Myocyte (in vitro differentiated cells): ENCODE measurements at regions not wholly inside any gene's neighbourhood (a gene's known extent, or its start where the extent isn't known, plus 50 kb on each side); places are given as distances from the start of the nearest gene placed in this dataset.

Source experiments
- DNase-seq: peaks from one replicate; pipeline ENCODE4 v3.0.0-alpha.2; 2012; ENCODE audit warnings: low read depth

DNA sequence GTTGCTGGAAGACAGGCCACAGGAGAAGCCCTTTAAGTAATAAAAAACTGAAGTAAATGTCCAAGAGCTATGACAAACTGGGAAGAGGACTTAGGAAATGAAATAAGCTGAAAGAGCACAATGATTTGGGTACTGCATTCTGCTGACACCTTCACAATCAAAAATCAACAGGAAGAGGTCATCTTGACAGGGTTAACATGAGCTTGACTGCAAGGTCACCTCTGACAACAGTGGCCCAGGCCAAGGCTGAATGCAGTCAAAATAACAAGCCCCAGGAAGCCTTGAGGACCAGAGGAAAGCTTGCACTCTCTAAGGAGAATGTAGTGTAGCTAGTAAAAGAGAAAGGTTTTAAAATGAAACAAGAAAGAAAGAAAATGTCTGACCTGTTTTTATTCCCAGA is 179.3 kb downstream of the SEC16B start:
- no peak for DNase-seq

DNA sequence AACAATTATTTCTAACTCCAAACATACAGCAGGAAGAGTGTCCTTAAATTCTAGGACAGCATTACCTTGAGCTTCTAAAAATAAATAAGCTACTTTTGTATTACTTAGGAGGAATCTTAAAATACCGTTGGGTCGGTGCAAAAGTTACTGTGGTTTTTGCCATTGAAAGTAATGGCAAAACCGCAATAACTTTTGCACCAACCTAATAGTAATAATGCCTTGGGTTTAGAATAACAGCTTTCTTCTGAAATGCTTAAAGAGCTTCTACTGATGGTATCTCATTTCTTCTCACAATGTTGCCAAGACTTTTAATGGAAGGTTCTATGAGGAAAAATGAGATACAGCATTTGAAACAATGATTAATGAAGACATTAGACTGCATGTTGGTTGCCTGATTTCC is 179.9 kb downstream of the SEC16B start:
- no peak for DNase-seq

DNA sequence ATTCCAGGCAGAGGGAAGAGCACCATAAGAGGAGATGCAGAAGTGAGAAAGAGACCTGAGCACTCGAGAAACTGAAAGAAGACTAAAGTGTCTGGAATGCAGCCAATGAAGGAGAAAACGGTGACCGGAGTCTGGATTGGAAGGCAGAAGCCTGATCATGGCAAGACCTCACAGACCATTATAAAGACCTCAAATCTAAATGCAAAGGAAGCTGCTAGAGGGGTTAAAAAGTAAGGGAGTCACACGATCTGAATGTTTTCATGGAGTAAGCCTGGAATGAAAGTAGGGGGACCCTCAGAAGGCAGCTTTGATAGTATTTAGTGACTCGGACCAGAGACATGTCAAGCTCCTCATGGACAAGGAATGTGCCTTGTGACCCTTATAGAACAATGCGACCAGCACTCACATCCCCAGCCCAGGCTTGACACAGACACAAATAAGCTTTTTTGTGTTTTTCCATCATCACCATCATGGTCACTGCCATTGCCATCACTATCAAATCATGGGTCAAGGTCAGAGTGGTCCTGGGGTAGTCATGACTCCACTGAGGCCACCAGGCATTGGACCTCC is 183.6 kb downstream of the SEC16B start:
- no peak for DNase-seq

DNA sequence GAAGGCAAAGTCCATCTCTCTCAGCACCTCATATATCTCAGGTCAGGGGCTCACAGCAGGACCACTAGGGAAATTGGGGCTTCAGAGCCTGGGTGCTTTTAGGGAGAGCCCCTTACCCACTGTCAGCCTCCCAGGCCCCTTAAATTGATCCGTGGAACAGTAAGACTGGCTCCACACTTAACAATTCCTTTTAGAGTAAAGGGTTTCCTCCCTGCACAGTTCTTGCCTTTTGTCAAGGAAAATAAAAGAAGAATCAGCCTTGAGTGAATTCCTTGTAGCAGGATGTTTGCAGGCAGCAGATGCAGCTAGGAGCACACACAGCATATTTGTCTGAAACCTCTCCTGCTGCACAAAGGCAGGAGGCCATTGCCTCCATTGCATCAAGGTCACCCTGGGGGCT is 184.9 kb downstream of the SEC16B start:
- DNase-seq, result no peak

DNA sequence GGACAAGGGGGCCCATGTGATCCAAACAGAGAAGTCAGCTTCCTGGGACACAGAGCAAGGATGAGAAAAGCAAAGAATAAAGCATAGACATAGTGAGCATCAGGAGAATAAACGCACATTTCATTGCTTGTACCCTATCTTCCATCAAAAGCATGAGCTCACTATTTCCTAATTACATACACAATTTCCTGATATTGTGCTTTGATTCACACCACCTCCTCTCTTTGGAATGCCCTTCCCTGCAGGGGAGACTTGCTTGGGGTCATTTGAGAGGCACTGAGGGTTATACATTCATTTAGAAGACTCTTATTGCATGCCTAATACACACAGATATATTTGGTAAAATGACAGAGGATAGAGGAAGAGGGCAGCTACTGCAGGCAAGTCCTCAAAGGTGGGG is 185.4 kb downstream of the SEC16B start:
- DNase-seq, result no peak

DNA sequence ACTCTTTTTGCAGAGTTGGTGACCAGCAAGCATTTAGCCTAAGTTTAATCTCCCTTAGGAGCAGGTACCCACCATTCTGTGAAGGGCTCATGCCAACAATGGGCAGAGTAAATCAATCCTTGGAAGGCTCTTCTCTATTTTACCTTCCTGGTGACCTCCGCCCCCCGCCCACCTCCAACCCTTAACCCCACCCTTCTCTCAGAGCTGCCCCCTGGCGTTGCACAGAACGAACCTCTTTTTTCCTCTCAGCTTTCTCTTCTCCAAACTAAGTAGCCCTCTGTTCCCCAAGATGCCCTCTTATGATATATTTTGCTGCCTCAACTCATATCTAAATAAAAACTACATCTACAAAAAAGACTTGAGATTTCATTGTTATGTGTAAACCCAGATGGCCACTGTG is 186.8 kb downstream of the SEC16B start:
- no peak for DNase-seq

DNA sequence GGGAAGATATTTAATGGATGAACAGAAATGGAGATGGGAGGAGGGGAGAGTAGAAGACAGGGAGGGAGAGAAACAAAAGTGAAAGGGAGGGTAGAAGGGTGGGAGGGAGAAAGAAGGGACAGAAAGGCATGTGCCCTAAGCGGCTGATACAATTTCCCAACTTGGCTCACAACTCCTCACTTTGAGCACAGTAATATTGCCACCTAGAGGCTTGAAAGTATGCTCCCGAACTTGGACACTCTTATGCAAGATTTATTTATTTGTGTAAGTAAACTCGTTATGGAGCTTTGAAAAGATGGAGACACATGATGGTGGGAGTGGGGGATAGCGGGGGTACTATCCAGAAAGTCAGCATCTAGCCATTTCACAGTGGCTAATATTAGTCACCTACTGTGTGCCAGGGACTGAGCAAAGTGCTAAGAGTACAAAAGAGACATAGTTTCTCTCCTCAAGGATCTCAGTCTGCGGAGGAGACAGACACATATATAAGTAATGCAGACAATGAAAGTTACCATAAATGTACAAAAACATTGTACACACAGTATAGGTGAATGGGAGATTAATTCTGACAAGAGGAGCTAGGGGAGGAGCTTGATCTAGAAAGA is 189.7 kb downstream of the SEC16B start:
- peak; percentile 92 for DNase-seq

DNA sequence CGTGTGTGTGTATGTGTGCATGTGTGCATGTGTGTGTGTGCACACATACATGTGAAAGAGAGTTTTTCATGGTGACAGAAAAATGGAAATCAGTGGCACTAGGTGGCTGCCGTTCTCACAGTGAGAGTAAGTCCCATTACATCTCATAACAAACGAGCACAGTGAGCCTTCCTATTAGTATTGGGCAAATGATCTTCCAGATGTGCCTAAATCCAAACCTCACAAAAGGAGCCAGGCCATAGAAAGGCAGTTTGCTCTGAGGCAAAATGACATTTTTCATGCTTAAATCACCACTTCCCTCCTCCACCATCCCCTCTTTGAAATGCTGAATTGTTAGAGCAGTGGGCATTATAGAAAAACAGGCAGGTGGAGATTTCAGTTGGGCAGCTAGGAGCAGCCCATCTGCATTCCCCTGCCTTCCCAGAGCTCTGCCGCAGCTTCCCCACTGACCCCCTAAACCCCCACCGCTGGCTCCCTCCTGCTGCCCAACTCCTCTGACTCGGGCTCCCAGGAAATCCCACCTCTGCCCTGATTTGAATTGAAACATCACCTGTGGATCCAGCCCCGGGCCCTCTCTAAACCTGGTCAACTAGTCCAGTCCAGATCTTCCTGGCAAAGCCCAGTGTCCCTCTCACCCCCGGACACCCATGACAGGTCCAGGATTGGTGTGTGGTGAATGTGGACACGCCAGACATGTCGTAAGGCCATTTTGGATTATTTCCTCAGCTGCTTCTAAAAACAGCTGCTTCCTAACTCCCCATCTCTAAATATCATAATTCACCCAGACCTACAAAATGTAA is 190.5 kb downstream of the SEC16B start:
- DNase-seq, result peak; percentile 93

DNA sequence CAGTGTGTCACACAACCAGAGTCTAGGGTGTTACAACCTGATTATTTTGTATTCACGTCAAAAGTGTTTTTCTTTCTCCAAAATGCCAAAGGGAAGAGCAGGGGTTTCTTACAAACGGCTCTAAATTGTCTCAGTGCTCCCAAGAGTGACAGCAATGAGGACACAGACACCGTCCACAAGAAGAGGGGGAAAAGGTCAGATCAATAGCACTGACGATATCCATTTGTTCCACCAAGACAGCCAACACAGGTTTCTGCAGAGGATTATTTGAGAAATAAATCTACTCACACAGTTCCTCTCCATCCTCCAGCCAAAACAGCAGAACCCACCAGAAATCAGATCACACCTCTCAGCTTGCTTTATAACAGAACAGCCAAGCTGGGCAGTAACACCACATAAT is 193.9 kb downstream of the SEC16B start:
- DNase-seq, result no peak

DNA sequence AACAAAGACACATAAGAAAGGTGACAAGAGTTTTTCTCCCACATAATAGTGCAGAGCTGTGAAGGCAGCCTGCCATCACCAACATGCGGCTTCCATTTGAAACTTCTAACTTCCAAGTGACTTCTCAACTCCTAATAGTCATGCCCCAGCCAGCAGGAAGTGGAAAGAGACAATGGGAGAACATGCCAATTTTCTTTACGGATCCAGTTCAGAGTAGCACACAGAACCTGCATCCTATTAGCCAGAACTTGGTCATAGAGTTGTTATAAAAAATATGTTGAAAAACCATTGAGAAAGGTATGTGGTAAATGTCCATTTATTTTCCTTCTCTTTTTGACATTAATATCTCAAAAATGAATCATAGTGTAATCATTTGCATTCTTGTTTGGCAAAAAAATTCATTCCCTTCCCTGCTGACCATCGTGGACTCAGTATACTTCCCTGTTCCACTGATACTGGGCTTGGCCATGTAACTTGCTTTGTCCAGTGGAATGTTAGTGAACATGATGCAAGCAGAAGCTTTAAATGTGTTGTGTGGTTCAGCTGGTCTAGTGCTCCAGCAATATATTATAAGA is 197.4 kb downstream of the SEC16B start:
- DNase-seq, result no peak

DNA sequence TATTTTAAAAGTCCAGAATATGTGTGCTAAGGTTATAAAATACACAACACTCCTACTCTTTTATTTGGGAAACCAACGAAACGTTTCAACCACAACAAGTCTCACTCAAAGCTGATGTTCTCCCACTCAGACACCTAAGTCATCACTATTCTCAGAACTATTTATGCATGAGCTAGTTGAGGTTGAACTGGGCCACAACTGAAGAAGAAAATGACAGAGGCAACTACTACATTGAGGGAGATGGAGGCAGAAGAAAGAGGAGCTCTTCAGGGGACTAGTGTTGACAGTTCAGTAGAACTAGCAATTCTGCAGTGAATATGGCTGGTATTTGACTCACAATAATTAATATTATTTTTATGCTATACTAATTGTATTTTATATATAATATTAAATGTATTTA is 198.2 kb downstream of the SEC16B start:
- DNase-seq, result no peak

DNA sequence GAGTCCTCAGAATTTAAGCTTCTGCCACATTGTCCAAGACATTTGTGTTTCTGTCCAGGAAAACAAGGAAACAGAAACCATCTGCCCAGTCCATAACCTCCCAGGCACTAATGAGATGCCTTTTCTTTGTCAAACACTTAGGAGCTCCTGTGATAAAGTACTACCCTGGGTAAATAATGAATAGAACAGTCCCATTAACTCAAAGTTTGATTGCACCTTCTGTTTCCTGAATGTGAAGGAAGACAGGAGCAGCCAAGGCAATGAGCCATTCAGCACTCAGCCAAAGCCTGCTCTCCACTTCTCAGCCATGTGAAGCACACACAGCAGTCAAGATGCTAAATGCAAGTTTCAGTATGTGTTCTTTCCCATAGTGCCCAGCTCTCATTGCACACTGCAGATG is 199.8 kb downstream of the SEC16B start:
- no peak for DNase-seq

DNA sequence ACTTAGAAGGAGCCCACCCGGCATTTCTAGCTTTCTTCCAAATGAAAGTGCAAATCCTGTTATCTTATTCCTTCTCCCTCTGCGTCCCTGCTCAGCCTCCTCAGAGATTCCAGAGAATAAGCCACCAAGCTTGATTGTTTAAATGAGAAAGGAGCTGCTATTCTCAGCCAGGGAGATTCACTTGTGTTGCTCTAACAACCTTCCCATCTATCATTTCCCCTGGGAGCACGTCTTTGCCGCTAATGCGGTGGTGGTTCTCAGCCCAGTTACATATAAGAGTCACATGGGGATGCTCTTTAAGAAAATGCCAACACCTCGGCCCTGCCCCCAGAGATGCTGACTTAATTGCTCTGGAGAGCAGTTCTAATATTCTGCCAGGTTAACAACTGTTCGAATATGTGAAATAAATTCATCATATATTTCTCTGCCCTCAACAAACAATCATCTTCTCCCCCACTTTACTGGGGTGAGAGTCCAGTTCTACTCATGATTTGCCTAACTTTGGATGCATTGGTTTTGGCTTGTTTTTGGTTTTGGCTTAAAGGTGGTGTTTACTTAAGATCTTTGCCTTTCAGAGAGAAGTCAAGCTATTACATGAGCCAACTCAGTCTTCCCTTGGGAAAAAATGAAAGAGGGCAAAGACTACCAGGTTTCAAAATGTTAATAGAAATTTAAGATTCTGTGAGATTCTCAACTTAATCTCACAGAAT is 213.9 kb downstream of the SEC16B start:
- no peak for DNase-seq

DNA sequence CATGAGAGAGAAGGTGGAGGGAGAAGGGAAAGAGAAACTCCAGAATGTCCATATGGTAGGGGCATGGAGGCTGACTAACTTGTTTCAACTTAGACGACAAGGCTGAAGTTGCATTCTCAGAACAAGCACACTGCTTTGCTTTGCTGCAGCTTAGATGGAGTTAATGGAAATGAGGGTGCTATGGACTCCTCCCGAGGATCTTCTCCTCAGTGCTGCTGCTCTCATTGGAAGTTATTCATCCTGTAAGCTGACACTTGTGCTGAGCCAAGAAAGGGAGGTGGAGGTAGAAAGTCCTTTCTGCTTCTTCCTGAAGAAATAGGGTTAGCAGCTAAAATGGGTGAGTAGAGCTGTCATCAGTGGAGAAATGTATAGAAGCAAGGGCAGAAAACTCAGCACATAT is 215.3 kb downstream of the SEC16B start:
- no peak for DNase-seq

DNA sequence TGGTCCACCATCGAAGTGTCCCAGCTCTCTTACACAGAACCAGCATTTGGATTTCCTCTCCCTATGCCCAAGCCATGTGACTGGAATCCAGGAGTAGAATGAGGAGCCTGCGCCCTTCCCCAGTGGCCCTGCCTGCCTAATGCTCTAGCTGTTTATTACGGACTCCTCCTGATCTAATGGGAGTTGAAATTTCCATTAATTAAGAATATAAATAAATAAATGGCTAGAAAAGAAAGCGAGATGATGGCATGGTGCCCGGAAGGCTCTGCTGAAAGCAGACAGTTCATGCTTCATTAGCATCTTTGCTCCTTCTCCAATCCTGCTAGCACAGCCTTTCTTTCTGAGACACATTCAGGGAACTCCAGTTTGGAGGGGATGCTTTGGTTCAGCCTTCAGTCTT is 216.2 kb downstream of the SEC16B start:
- no peak for DNase-seq

DNA sequence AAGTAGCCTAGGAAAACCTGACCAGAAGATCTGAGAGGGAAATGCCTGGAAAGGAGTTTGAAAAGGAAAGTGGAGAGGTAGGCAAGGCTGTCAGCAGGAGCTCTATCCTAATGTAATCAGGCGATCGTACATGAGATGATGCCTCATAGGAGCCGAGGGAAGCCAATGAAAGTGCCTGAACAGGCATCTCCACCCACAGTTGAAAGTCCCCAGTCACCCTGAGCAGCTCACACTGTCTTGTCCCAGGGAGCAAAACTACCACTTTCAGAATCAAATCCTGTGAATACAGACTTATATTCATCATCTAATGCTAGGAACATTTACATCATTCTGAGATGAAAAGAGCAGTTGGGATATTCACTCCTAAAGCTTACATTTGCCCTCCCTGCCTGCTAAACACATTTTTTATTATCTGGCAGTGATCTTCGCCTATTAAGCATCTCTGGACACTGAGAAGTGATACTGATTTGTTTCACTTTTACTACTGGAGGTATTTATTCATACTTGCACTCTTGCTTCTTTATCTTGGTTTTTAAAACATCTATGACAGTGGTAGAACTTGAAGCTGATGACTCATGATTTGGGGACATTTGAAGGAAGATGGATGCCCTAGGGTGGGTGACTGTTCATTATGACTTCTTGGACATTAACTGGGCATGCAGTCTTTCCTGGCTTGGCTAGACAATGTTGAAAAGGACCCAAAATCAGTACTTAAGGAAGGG is 221.6 kb downstream of the SEC16B start:
- no peak for DNase-seq

DNA sequence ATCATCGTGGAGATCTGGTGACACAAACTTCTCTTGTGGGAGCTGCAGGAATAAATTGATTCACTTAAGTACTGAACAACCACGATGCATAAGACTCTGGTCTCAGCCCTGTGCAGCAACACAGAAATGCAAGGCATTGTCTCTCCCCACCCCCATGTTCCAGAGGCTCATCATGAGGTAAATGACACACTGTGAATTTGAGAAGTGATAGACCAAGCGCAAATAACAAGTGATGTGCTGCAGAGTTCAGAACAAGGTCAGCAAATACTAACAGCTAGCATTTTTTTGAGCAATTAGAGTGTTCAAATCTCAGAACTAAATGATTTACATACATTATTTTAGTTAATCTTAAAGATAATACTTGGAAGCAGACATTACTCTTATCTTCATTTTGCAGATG is 223.7 kb downstream of the SEC16B start:
- peak; percentile 9 for DNase-seq

DNA sequence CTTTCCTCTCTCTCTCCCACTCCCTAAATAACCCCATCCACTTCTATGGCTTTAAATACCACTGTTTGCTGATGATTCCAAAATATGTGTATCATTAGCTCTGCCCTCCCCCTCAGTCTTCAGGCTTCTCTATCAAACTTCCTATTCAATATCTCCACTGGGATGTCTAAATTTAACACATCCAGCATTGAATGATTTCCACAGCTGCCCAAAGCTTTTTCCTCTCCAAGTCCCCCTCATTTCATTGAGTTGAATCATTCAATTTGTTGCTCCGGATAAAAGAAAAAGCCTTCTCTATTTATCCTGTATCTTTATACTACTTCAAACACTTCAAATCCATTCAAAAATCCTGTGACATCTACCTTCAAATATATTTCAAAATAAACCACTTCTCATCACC is 225.0 kb downstream of the SEC16B start:
- peak; percentile 86 for DNase-seq

DNA sequence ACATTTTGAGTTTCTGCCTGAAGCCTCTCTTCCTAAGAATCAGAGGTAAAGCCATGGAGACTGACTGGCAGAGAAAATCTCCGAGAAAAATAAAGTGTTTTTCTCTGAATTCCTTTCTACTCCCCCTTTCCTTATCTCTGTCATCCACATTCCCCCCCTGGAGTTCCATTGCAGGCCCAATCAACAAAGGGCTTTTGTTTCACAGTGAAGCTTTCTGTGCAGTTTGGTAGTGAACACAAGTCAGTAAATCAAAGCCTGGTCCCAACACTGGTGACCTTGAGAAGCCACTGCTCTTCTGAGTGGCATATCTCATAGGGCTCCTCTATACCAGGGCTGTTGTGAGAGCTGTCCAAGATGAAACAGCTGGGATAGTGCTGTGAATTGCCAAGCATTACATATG is 228.4 kb downstream of the SEC16B start:
- DNase-seq, result peak; percentile 20

DNA sequence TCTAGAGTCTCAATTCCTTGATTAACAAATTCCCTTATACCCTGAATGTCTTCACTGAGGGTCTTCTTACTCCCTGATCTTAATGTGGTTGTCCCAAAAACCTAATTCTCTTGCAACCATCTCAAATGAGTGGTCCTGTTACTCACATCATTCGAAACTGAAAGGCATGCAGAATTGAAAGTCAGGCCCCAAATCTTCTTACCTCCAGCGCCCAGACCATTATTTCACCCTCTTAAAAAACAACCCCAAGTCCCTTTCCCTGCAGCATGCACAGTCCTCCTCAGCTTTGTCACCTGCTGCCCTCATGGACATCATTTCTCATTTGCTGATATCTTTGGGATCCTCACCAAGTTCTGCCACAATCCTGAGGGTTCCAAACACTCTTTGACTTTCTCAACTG is 230.1 kb downstream of the SEC16B start:
- no peak for DNase-seq

DNA sequence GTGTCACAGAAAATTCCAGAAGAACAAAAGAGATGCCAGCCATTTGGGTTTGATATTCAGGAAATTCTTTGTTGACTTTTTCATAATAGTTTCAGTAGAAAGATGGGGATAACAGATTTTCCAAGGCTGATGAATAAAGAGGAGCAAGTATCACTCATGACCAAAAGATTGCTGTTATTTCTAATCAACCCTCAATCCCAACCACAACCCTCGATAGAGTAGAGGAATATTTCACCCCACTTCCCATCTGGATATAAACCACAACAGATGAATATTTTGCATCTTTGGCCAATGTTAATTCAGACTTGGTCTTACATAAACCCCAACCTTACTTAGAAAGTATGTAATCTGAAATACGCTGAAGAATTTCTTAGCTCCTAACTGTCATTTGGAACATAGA is 232.4 kb downstream of the SEC16B start:
- peak; percentile 56 for DNase-seq
